ENCODE measurements at regions not wholly inside any gene's neighbourhood (a gene's known extent, or its start where the extent isn't known, plus 50 kb on each side); places are given as distances from the start of the nearest gene placed in this dataset.

DNA sequence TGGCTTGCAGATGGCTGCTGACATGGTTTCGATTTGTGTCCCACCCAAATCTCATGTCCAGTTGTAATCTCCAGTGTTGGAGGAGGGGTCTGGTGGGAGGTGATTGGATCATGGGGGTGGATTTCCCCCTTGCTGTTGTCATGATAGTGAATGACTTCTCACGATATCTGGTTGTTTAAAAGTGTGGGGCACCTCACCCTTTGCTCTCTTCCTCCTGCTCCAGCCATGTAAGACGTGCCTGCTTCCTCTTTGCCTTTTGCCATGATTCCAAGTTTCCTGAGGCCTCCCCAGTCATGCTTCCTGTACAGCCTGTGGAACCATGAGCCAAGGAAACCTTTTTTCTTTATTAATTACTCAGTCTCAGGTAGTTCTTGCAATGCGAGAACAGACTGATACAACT lies 77.6 kb upstream of the FUCA2 start:
- TF ChIP-seq, protein P1, sequence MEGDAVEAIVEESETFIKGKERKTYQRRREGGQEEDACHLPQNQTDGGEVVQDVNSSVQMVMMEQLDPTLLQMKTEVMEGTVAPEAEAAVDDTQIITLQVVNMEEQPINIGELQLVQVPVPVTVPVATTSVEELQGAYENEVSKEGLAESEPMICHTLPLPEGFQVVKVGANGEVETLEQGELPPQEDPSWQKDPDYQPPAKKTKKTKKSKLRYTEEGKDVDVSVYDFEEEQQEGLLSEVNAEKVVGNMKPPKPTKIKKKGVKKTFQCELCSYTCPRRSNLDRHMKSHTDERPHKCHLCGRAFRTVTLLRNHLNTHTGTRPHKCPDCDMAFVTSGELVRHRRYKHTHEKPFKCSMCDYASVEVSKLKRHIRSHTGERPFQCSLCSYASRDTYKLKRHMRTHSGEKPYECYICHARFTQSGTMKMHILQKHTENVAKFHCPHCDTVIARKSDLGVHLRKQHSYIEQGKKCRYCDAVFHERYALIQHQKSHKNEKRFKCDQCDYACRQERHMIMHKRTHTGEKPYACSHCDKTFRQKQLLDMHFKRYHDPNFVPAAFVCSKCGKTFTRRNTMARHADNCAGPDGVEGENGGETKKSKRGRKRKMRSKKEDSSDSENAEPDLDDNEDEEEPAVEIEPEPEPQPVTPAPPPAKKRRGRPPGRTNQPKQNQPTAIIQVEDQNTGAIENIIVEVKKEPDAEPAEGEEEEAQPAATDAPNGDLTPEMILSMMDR (conservative IDR thresholded peaks at IDR 0.05) = no peak
- TF ChIP-seq EZH2 (IDR thresholded peaks at IDR 0.05; ENCODE audit: low read depth) = no peak
